AG09309 (cell line): ENCODE measurements at regions not wholly inside any gene's neighbourhood (a gene's known extent, or its start where the extent isn't known, plus 50 kb on each side); places are given as distances from the start of the nearest gene placed in this dataset.
A peak's percentile ranks its signal among the peaks of the same experiment; 100 is the strongest.

Experiments used
- DNase-seq: peaks from one replicate; pipeline ENCODE4 v3.0.0-alpha.2; 2010; ENCODE audit warnings: low read depth
- H3K4me3 ChIP-seq: 2 replicates; pipeline ENCODE4 v1.5.1; 2011; ENCODE audit warnings: mild to moderate bottlenecking, low read depth, low read length, moderate library complexity; ENCODE audit not compliant: control insufficient read depth
- CTCF ChIP-seq: IDR thresholded peaks from 2 replicates; pipeline ENCODE4 v1.5.1; 2011; ENCODE audit warnings: mild to moderate bottlenecking, low read depth, low read length, inconsistent platforms; ENCODE audit not compliant: insufficient read depth, control insufficient read depth; ENCODE audit errors: missing control alignments

DNA sequence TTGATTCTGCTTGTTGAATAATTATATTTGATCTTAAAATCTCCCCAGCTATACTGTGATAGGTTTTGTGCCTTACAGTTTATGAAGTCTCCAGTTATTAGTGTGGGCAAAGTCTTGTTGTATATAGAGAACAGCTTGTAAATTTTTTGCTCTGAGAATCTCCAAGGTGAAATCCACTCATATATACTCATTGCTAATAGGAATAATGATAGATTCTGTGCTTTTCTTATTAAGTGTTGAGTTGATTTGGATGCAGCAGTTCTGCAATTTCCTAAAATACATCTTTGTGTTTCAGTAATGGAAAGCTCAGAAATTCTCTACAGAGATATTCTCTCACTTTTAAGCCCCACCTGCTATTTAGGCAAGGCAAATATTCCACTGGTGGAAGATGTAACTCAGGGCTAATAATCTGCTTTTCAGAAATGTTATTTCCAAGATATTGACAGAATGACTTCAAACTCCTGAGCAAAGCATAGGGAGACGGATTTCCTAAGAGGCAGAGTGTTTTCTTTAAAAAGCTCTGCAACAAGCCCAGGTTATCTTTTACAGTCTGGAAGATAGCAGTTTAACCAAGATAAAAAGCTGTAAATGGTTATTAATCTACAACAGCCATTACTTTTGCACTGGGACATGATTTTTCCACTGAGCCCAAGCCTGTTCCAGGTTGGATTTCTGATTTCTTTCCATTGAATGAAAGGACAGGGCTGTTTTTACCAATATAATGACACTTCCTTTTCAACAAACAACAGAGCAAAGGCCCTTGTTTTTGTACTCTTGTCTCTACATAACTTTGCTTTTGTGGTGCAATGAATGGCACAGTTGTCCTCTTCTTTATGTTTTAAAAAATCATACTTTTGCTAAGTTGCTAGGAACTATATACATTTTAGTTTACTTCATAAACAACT is 239.9 kb upstream of the ATP2B1 start:
- no peak for DNase-seq
- no peak for TF ChIP-seq CTCF
- H3K4me3 ChIP-seq = no peak overlapping the region

- peak overlapping the region; percentile 7; the same call in 1 of the 2 replicates for H3K4me3 ChIP-seq
- no peak for TF ChIP-seq CTCF
- DNase-seq = peak; percentile 87
These were observed 239.0 kb upstream of the ATP2B1 start for GRCh38 chr12:89947437-89948270.

DNA sequence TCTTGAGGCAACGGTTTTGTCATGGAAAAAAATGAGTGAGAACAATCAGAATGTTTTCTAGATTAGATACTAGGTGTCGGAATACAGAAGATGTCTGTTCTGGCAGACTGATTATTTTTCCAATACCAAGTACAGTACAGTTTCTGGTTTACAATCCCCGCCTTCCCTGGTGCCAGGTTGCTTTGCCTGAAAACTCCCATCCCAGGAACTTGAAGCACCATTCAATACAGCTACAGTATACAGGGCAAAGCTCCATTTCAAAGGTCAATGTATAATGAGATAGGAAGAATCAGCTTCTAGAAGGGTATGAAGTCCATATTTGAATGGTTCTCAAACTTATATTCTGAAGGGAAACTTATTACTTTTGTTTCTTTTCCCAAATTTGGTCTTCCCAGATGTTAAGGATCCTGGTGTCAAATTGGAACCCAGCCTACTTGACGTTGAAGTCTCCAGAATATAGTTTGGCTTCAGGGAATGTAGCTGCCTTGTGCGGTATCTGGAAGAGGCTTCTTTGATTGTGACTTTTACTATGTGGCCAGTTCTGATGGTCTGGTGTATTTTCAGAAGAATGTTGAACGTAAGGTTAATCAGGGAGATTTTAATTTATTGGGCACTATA is 238.0 kb upstream of the ATP2B1 start:
- H3K4me3 ChIP-seq = no peak overlapping the region
- DNase-seq = no peak
- TF ChIP-seq CTCF = no peak

DNA sequence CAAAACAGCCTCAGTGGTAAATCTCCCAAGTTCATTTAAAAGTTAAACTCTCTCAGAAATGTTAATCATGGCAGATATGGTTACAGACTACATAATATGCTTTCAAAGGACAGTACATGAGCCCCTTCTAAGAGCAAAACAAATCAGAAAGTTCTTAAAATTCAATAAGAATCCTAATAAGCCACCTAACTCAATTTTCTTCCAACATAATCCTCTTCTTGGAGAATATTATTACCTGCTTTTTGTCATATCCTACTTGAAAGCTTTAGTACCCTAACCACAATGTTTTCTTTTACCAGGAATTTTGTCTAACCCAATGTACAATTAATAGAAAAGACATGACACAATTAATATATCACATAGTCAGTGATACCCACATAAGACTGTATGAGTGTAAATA is 236.5 kb upstream of the ATP2B1 start:
- TF ChIP-seq CTCF = no peak
- H3K4me3 ChIP-seq = no peak overlapping the region
- no peak for DNase-seq

GRCh38 chr12:89943463-89943862 is 234.8 kb upstream of the ATP2B1 start:
- H3K4me3 ChIP-seq = no peak overlapping the region
- DNase-seq = no peak
- no peak for TF ChIP-seq CTCF

- no peak for TF ChIP-seq CTCF
- no peak overlapping the region for H3K4me3 ChIP-seq
- DNase-seq = no peak
These were observed 232.8 kb upstream of the ATP2B1 start for GRCh38 chr12:89941436-89941835.
